ENCODE measurements at regions not wholly inside any gene's neighbourhood (a gene's known extent, or its start where the extent isn't known, plus 50 kb on each side); places are given as distances from the start of the nearest gene placed in this dataset.

DNA sequence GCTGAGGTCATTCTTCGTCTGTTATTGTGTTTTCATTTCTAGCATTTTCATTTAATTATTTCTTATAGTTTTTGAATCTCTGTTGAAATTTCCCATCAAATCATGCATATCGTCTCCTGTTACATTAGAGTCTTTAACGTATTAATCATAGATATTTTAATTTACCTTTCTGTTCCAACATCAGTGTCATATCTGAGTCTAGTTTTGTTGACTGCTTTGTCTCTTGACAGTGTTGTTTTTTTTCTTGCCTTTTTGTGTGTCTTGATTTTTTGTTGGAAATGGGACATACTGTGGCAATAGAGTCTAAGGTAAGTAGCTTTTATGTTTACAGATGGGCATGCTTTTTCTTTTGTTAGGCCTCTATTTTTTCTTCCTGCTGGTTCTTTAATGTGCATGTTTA lies 286.8 kb upstream of the THRB start:
- H3K9ac ChIP-seq (ENCODE audit: control insufficient read depth, insufficient read depth, low read length): no peak overlapping the region
- H3K36me3 ChIP-seq (ENCODE audit: control insufficient read depth in 2 of 2, insufficient read depth in 2 of 2, low read length in 1 of 2): no peaks in the 10 kb centered on the region
- WGBS (ENCODE audit: insufficient coverage, insufficient replicate concordance, low lambda C conversion rate, missing lambda C conversion rate): 48% methylated on average over 3 of the region's 3 CpGs
- intact Hi-C loops (cut with micrococcal nuclease; ENCODE audit: unreplicated experiment) (no loop called here), in situ Hi-C loops (cut with MboI) (no loop called here)
- no peaks in the 10 kb centered on the region; the same call in 1 of the 3 replicates for H3K9me3 ChIP-seq (replicated peaks; ENCODE audit: control insufficient read depth, insufficient read depth, low read length)
- no peaks in the 10 kb centered on the region for H3K4me1 ChIP-seq (ENCODE audit: control insufficient read depth, insufficient read depth, low read length)
- no peaks in the 10 kb centered on the region for H3K79me2 ChIP-seq (ENCODE audit: control insufficient read depth, insufficient read depth, low read length)
- H3K4me3 ChIP-seq: no peak overlapping the region
- H2AFZ ChIP-seq (ENCODE audit: control insufficient read depth, low read depth, low read length): no peak overlapping the region
- no peaks in the 10 kb centered on the region for H3K27me3 ChIP-seq (replicated peaks in 1 of 2; ENCODE audit: control insufficient read depth in 2 of 2, insufficient read depth in 2 of 2, low read length in 1 of 2)
- no peak for TF ChIP-seq TBL1XR1 (IDR thresholded peaks at IDR 0.05; ENCODE audit: low read depth, low read length)
- TF ChIP-seq, protein P1, sequence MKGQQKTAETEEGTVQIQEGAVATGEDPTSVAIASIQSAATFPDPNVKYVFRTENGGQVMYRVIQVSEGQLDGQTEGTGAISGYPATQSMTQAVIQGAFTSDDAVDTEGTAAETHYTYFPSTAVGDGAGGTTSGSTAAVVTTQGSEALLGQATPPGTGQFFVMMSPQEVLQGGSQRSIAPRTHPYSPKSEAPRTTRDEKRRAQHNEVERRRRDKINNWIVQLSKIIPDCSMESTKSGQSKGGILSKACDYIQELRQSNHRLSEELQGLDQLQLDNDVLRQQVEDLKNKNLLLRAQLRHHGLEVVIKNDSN (IDR thresholded peaks at IDR 0.05; ENCODE audit: borderline replicate concordance, extremely low read length, insufficient read depth, low read depth, low read length): no peak
- TF ChIP-seq, protein P2, sequence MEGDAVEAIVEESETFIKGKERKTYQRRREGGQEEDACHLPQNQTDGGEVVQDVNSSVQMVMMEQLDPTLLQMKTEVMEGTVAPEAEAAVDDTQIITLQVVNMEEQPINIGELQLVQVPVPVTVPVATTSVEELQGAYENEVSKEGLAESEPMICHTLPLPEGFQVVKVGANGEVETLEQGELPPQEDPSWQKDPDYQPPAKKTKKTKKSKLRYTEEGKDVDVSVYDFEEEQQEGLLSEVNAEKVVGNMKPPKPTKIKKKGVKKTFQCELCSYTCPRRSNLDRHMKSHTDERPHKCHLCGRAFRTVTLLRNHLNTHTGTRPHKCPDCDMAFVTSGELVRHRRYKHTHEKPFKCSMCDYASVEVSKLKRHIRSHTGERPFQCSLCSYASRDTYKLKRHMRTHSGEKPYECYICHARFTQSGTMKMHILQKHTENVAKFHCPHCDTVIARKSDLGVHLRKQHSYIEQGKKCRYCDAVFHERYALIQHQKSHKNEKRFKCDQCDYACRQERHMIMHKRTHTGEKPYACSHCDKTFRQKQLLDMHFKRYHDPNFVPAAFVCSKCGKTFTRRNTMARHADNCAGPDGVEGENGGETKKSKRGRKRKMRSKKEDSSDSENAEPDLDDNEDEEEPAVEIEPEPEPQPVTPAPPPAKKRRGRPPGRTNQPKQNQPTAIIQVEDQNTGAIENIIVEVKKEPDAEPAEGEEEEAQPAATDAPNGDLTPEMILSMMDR (IDR thresholded peaks at IDR 0.05 in 2 of 3, conservative IDR thresholded peaks at IDR 0.05 in 1 of 3; ENCODE audit: control insufficient read depth in 2 of 3, extremely low read depth in 1 of 3, insufficient read depth in 1 of 3, low read depth in 3 of 3, low read length in 3 of 3): no peak
- H3K4me2 ChIP-seq (ENCODE audit: control insufficient read depth, insufficient read depth): no peak overlapping the region
- no TSS peak for BruUV-seq (replicated peaks)
- FAIRE-seq (no peak), DNase-seq (ENCODE audit: low read depth, low spot score) (no peak), ATAC-seq (no peak)
- RAD21 ChIA-PET (ENCODE audit: unreplicated experiment): no interaction called here
- POLR2A ChIA-PET: no interaction called here
- no peak overlapping the region for H3K27ac ChIP-seq (ENCODE audit: control insufficient read depth, insufficient read depth)
- CTCF ChIA-PET: no interaction called here
- H4K20me1 ChIP-seq (ENCODE audit: control insufficient read depth, insufficient read depth): no peaks in the 10 kb centered on the region
- SMC1A ChIA-PET (ENCODE audit: uncharacterized antibody, unreplicated experiment): no interaction called here

DNA sequence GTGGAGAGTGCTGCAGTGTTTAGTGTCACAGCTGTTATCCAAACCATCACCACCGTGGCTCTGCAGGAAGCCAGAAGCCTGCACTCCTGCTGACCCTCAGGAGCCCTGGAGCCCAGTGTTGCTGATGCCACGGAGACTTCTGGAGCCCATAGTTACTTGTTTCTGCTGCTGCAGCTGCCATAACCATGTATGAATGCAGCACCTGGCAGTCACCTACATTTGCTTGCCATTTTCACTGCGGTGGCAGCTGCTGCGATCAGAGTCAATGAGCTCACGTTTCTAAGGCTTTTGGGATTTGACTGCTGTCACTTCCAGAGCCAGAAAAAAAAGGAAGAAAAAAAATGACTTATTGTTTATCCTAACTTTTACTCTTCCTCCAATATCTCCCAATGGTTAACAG lies 299.2 kb upstream of the THRB start:
- ChIA-PET SMC1A (ENCODE audit: uncharacterized antibody, unreplicated experiment) (no interaction called here), POLR2A (no interaction called here), CTCF (no interaction called here), RAD21 (ENCODE audit: unreplicated experiment) (no interaction called here)
- no peak for ATAC-seq
- no peak overlapping the region for H2AFZ ChIP-seq (ENCODE audit: control insufficient read depth, low read depth, low read length)
- H3K9me3 ChIP-seq (replicated peaks; ENCODE audit: control insufficient read depth, insufficient read depth, low read length): no peaks in the 10 kb centered on the region
- H3K4me2 ChIP-seq (ENCODE audit: control insufficient read depth, insufficient read depth): no peak overlapping the region
- in situ Hi-C loops (cut with MboI) (no loop called here), intact Hi-C loops (cut with micrococcal nuclease; ENCODE audit: unreplicated experiment) (no loop called here)
- no peak for DNase-seq (ENCODE audit: low read depth, low spot score)
- H3K4me3 ChIP-seq: no peak overlapping the region
- no TSS peak for BruUV-seq (replicated peaks)
- WGBS (ENCODE audit: insufficient coverage, insufficient replicate concordance, low lambda C conversion rate, missing lambda C conversion rate): 36% methylated on average over 5 of the region's 5 CpGs
- H3K27me3 ChIP-seq (replicated peaks in 1 of 2; ENCODE audit: control insufficient read depth in 2 of 2, insufficient read depth in 2 of 2, low read length in 1 of 2): no peaks in the 10 kb centered on the region
- no peaks in the 10 kb centered on the region for H3K79me2 ChIP-seq (ENCODE audit: control insufficient read depth, insufficient read depth, low read length)
- no peaks in the 10 kb centered on the region for H3K4me1 ChIP-seq (ENCODE audit: control insufficient read depth, insufficient read depth, low read length)
- H3K36me3 ChIP-seq (ENCODE audit: control insufficient read depth in 2 of 2, insufficient read depth in 2 of 2, low read length in 1 of 2): no peaks in the 10 kb centered on the region
- no peak for FAIRE-seq
- no peak overlapping the region for H3K27ac ChIP-seq (ENCODE audit: control insufficient read depth, insufficient read depth)
- no peaks in the 10 kb centered on the region for H4K20me1 ChIP-seq (ENCODE audit: control insufficient read depth, insufficient read depth)
- no peak overlapping the region for H3K9ac ChIP-seq (ENCODE audit: control insufficient read depth, insufficient read depth, low read length)
- no peak for TF ChIP-seq CHD4 (IDR thresholded peaks at IDR 0.05)
- TF ChIP-seq, protein P3, sequence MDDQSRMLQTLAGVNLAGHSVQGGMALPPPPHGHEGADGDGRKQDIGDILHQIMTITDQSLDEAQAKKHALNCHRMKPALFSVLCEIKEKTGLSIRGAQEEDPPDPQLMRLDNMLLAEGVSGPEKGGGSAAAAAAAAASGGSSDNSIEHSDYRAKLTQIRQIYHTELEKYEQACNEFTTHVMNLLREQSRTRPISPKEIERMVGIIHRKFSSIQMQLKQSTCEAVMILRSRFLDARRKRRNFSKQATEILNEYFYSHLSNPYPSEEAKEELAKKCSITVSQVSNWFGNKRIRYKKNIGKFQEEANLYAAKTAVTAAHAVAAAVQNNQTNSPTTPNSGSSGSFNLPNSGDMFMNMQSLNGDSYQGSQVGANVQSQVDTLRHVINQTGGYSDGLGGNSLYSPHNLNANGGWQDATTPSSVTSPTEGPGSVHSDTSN (IDR thresholded peaks at IDR 0.05; ENCODE audit: insufficient replicate concordance, low read depth, low read length): no peak
- no peak for TF ChIP-seq POU2F2 (IDR thresholded peaks at IDR 0.05; ENCODE audit: borderline replicate concordance, low read depth, low read length)
- TF ChIP-seq WRNIP1 (IDR thresholded peaks at IDR 0.05; ENCODE audit: borderline replicate concordance, low read depth, low read length): no peak
- no peak for TF ChIP-seq NFYB (IDR thresholded peaks at IDR 0.05; ENCODE audit: insufficient read depth, low read depth, low read length)
- TF ChIP-seq HCFC1 (IDR thresholded peaks at IDR 0.05; ENCODE audit: low read length): no peak
- no peak for TF ChIP-seq TAF1 (IDR thresholded peaks at IDR 0.05; ENCODE audit: borderline replicate concordance, low read depth, low read length)
- no peak for TF ChIP-seq PAX5 (IDR thresholded peaks at IDR 0.05; ENCODE audit: borderline replicate concordance, low read depth, low read length)
- TF ChIP-seq GATAD2B (conservative IDR thresholded peaks at IDR 0.05; ENCODE audit: low read depth): no peak
- TF ChIP-seq, protein P4, sequence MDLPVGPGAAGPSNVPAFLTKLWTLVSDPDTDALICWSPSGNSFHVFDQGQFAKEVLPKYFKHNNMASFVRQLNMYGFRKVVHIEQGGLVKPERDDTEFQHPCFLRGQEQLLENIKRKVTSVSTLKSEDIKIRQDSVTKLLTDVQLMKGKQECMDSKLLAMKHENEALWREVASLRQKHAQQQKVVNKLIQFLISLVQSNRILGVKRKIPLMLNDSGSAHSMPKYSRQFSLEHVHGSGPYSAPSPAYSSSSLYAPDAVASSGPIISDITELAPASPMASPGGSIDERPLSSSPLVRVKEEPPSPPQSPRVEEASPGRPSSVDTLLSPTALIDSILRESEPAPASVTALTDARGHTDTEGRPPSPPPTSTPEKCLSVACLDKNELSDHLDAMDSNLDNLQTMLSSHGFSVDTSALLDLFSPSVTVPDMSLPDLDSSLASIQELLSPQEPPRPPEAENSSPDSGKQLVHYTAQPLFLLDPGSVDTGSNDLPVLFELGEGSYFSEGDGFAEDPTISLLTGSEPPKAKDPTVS (IDR thresholded peaks at IDR 0.05; ENCODE audit: low read depth, low read length): no peak

Measured in GM12878 (cell line).